ENCODE measurements at regions not wholly inside any gene's neighbourhood (a gene's known extent, or its start where the extent isn't known, plus 50 kb on each side); places are given as distances from the start of the nearest gene placed in this dataset.

DNA sequence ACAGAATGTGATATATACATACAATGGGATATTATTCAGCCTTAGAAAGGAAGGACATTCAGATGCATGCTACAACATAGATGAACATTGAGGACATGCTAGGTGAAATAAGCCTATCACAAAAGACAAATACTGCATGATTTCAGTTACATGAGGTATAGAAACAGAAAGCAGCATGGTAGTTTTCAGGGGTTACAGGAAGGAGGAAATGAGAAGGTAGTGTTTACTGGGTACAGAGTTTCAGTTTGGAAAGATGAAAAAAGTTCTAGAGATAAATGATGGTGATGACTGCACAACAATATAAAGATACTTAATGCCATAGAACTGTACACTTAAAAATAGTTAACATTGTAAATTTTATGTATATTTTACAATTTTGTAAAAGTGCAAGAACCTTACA lies 266.7 kb upstream of the C11orf87 start:
- no peak for ATAC-seq
- no peak overlapping the region for H3K4me2 ChIP-seq
- no peak for DNase-seq (ENCODE audit: low read depth in 1 of 2, low spot score in 1 of 2)
- CTCF ChIA-PET, result no interaction called here
- no peaks in the 10 kb centered on the region for H3K4me1 ChIP-seq
- FAIRE-seq, result no peak
- no peak for TF ChIP-seq RFX5 (IDR thresholded peaks at IDR 0.05)
- TF ChIP-seq MAFK (IDR thresholded peaks at IDR 0.05; ENCODE audit: partially characterized antibody), result no peak
- TF ChIP-seq HDAC2 (IDR thresholded peaks at IDR 0.05), result no peak
- TF ChIP-seq RAD21 (conservative IDR thresholded peaks at IDR 0.05 in 1 of 2, IDR thresholded peaks at IDR 0.05 in 1 of 2), result no peak
- TF ChIP-seq, protein P1, sequence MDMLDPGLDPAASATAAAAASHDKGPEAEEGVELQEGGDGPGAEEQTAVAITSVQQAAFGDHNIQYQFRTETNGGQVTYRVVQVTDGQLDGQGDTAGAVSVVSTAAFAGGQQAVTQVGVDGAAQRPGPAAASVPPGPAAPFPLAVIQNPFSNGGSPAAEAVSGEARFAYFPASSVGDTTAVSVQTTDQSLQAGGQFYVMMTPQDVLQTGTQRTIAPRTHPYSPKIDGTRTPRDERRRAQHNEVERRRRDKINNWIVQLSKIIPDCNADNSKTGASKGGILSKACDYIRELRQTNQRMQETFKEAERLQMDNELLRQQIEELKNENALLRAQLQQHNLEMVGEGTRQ (IDR thresholded peaks at IDR 0.05), result no peak
- no peak for TF ChIP-seq ZNF302 (CRISPR knock-in tag; IDR thresholded peaks at IDR 0.05)
- TF ChIP-seq HOXB5 (CRISPR knock-in tag; IDR thresholded peaks at IDR 0.05), result no peak
- TF ChIP-seq HEYL (CRISPR knock-in tag; IDR thresholded peaks at IDR 0.05), result no peak
- TF ChIP-seq SMC3 (IDR thresholded peaks at IDR 0.05), result no peak
- TF ChIP-seq JUN (IDR thresholded peaks at IDR 0.05), result no peak
- TF ChIP-seq NFE2L2 (conservative IDR thresholded peaks at IDR 0.05; ENCODE audit: low read length), result no peak
- TF ChIP-seq CEBPB (IDR thresholded peaks at IDR 0.05), result no peak
- no peak for TF ChIP-seq CBX2 (IDR thresholded peaks at IDR 0.05; ENCODE audit: borderline replicate concordance, low read depth)
- TF ChIP-seq, protein P2, sequence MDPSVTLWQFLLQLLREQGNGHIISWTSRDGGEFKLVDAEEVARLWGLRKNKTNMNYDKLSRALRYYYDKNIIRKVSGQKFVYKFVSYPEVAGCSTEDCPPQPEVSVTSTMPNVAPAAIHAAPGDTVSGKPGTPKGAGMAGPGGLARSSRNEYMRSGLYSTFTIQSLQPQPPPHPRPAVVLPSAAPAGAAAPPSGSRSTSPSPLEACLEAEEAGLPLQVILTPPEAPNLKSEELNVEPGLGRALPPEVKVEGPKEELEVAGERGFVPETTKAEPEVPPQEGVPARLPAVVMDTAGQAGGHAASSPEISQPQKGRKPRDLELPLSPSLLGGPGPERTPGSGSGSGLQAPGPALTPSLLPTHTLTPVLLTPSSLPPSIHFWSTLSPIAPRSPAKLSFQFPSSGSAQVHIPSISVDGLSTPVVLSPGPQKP (IDR thresholded peaks at IDR 0.05; ENCODE audit: low read depth, low read length), result no peak
- TF ChIP-seq FOSL2 (IDR thresholded peaks at IDR 0.05), result no peak
- no peak for TF ChIP-seq FOSL2 (CRISPR knock-in tag; IDR thresholded peaks at IDR 0.05)
- TF ChIP-seq EP300 (IDR thresholded peaks at IDR 0.05), result no peak
- POLR2A ChIA-PET, result no interaction called here
- H3K4me3 ChIP-seq, result no peak overlapping the region
- no peak overlapping the region for H3K27ac ChIP-seq
- H3K9me3 ChIP-seq, result no peaks in the 10 kb centered on the region

DNA sequence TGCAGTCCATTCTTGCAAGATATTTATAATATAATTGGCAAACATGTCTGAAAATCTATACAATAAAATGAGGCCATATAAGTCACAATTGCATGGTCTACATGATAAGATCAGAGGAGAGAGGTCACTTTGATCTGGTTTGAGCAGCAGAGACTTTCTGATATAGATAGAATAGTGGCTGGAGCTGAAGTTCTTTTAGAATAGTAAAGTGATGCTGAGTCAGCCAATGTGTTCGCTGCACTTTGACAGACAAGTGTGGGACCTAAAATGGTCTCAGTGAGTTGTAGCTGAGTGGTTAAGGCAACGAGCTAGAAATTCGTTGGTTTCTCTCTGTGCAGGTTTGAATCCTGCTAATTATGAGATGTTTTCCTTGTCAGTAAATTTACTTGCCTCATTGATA lies 257.0 kb upstream of the C11orf87 start:
- Histone ChIP-seq H3K4me1 (no peaks in the 10 kb centered on the region), H3K4me3 (no peak overlapping the region), H3K9me3 (no peaks in the 10 kb centered on the region), H3K27ac (no peak overlapping the region), H3K4me2 (no peak overlapping the region)
- no peak for ATAC-seq
- FAIRE-seq, result no peak
- TF ChIP-seq RARB (CRISPR knock-in tag; IDR thresholded peaks at IDR 0.05) (no peak), MAFK (IDR thresholded peaks at IDR 0.05; ENCODE audit: partially characterized antibody) (peak; percentile 3)
- ChIA-PET POLR2A (no interaction called here), CTCF (no interaction called here)
- no peak for DNase-seq (ENCODE audit: low read depth in 1 of 2, low spot score in 1 of 2)
- 38% methylated on average over 3 of the region's 3 CpGs for WGBS (ENCODE audit: missing lambda C conversion rate)

DNA sequence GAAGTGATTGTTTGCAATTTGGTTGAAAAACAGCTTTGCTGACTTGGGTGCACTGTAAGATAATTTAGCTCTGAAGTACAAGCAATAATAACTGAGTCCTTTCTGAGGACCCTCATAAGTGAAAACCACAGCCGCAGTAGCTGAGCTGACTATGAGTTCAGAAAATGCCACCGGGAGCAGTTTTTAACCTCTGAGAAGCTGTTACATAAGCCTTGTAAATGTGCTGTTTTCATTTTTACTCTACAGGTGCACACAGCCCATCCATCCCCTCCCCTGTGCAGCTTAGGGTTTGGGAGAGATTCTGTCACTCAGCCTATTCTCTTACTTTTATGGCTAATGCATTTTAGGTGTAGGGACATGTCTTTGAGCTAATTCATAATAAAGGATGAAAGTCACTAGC lies 255.5 kb upstream of the C11orf87 start:
- CTCF ChIA-PET, result no interaction called here
- no peak overlapping the region for H3K4me2 ChIP-seq
- DNase-seq (ENCODE audit: low read depth in 1 of 2, low spot score in 1 of 2) (no peak), ATAC-seq (no peak), FAIRE-seq (no peak)
- H3K4me1 ChIP-seq, result no peaks in the 10 kb centered on the region
- POLR2A ChIA-PET, result no interaction called here
- no peak overlapping the region for H3K27ac ChIP-seq
- no peaks in the 10 kb centered on the region for H3K9me3 ChIP-seq
- no peak overlapping the region for H3K4me3 ChIP-seq
- WGBS (ENCODE audit: missing lambda C conversion rate), result 58% methylated on average over 2 of the region's 2 CpGs
- TF ChIP-seq TP53 (CRISPR knock-in tag; IDR thresholded peaks at IDR 0.05) (no peak), EHMT2 (IDR thresholded peaks at IDR 0.05; ENCODE audit: low read depth) (no peak), MAFK (IDR thresholded peaks at IDR 0.05; ENCODE audit: partially characterized antibody) (no peak), GATA3 (IDR thresholded peaks at IDR 0.05; ENCODE audit: borderline replicate concordance) (no peak), HDAC2 (IDR thresholded peaks at IDR 0.05) (no peak), RNF2 (IDR thresholded peaks at IDR 0.05; ENCODE audit: borderline replicate concordance, low read depth) (no peak), FOSB (CRISPR knock-in tag; IDR thresholded peaks at IDR 0.05) (no peak), FOXS1 (CRISPR knock-in tag; IDR thresholded peaks at IDR 0.05) (no peak), ZC3H11A (IDR thresholded peaks at IDR 0.05) (no peak), BHLHE40 (IDR thresholded peaks at IDR 0.05; ENCODE audit: low read depth, low read length) (no peak), CBX2 (IDR thresholded peaks at IDR 0.05; ENCODE audit: borderline replicate concordance, low read depth) (no peak), TFCP2L1 (CRISPR knock-in tag; IDR thresholded peaks at IDR 0.05) (no peak), RAD21 (conservative IDR thresholded peaks at IDR 0.05 in 1 of 2, IDR thresholded peaks at IDR 0.05 in 1 of 2) (no peak)
- TF ChIP-seq, protein P1 (IDR thresholded peaks at IDR 0.05), result no peak
- TF ChIP-seq, protein P3, sequence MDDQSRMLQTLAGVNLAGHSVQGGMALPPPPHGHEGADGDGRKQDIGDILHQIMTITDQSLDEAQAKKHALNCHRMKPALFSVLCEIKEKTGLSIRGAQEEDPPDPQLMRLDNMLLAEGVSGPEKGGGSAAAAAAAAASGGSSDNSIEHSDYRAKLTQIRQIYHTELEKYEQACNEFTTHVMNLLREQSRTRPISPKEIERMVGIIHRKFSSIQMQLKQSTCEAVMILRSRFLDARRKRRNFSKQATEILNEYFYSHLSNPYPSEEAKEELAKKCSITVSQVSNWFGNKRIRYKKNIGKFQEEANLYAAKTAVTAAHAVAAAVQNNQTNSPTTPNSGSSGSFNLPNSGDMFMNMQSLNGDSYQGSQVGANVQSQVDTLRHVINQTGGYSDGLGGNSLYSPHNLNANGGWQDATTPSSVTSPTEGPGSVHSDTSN (IDR thresholded peaks at IDR 0.05), result no peak
- TF ChIP-seq, protein P4, sequence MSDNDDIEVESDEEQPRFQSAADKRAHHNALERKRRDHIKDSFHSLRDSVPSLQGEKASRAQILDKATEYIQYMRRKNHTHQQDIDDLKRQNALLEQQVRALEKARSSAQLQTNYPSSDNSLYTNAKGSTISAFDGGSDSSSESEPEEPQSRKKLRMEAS (IDR thresholded peaks at IDR 0.05), result no peak
- TF ChIP-seq, protein P5, sequence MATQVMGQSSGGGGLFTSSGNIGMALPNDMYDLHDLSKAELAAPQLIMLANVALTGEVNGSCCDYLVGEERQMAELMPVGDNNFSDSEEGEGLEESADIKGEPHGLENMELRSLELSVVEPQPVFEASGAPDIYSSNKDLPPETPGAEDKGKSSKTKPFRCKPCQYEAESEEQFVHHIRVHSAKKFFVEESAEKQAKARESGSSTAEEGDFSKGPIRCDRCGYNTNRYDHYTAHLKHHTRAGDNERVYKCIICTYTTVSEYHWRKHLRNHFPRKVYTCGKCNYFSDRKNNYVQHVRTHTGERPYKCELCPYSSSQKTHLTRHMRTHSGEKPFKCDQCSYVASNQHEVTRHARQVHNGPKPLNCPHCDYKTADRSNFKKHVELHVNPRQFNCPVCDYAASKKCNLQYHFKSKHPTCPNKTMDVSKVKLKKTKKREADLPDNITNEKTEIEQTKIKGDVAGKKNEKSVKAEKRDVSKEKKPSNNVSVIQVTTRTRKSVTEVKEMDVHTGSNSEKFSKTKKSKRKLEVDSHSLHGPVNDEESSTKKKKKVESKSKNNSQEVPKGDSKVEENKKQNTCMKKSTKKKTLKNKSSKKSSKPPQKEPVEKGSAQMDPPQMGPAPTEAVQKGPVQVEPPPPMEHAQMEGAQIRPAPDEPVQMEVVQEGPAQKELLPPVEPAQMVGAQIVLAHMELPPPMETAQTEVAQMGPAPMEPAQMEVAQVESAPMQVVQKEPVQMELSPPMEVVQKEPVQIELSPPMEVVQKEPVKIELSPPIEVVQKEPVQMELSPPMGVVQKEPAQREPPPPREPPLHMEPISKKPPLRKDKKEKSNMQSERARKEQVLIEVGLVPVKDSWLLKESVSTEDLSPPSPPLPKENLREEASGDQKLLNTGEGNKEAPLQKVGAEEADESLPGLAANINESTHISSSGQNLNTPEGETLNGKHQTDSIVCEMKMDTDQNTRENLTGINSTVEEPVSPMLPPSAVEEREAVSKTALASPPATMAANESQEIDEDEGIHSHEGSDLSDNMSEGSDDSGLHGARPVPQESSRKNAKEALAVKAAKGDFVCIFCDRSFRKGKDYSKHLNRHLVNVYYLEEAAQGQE (IDR thresholded peaks at IDR 0.05), result no peak
